Activated T-helper 1 cell treated with anti-CD3 and anti-CD28 coated beads, Interleukin-12 subunit alpha, Interleukin-12 subunit beta, Interleukin-2, Interleukin-4 antibody, amounts not matched to agents 30 ng/mL and 10 ng/mL and 1 ng/mL, durations not matched to agents 14 hours and 24 hours and 36 hours (primary cell): ENCODE measurements at regions not wholly inside any gene's neighbourhood (a gene's known extent, or its start where the extent isn't known, plus 50 kb on each side); places are given as distances from the start of the nearest gene placed in this dataset.

Experiments
- DNase-seq: peaks from one replicate; pipeline ENCODE4 v3.0.0; 2021; ENCODE audit warnings: low spot score
- H3K27ac Mint-ChIP-seq: one replicate; pipeline ENCODE4 v1.8.0; 2021; ENCODE audit warnings: mild to moderate bottlenecking, mixed read lengths
- H3K27me3 Mint-ChIP-seq: one replicate; pipeline ENCODE4 v1.8.0; 2022; ENCODE audit warnings: mild to moderate bottlenecking, moderate library complexity, mixed read lengths; ENCODE audit not compliant: insufficient read depth
- H3K36me3 Mint-ChIP-seq: one replicate; pipeline ENCODE4 v1.8.0; 2021; ENCODE audit warnings: low read depth, mixed read lengths
- H3K4me1 Mint-ChIP-seq: one replicate; pipeline ENCODE4 v1.8.0; 2021; ENCODE audit warnings: low read depth, mixed read lengths
- H3K4me3 Mint-ChIP-seq: one replicate; pipeline ENCODE4 v1.8.0; 2021; ENCODE audit warnings: mild to moderate bottlenecking, moderate library complexity, mixed read lengths
- H3K9me3 Mint-ChIP-seq: one replicate; pipeline ENCODE4 v1.8.0; 2021; ENCODE audit warnings: mixed read lengths
- intact Hi-C: fragments of 100-400 bp; cut with micrococcal nuclease; formaldehyde crosslinking; loops from one replicate; pipeline ENCODE4 v1.15.1; 2024

GRCh38 chr9:24614070-24614469 lies 68.4 kb upstream of the IZUMO3 start:
- DNase-seq = no peak
- Mint-ChIP-seq H3K36me3 (no peaks in the 10 kb centered on the region), H3K4me1 (no peaks in the 10 kb centered on the region), H3K27me3 (no peaks in the 10 kb centered on the region), H3K4me3 (no peak overlapping the region), H3K27ac (no peak overlapping the region), H3K9me3 (peaks cover 15% of the 10 kb centered on the region)
- intact Hi-C loops = no loop called here

DNA sequence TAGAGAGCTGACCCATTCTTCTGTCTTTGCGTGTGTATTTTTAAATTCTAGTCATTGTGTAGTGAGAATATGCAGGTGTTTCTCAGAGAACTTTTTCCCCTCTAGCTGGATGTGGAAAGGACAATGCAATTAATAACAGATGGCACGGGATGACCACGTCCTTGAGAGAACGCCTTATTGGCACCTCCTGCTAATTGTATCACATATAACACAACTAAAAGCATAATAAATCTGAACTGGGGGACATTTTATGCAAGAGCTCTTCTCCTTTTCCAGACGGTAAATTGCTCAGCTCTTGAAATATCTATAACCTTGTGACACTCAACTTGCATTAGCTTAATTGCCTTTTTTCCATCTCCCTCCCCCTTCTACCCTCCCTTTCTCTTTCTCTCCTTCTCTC lies 62.9 kb upstream of the IZUMO3 start:
- H3K9me3 Mint-ChIP-seq = peaks cover 16% of the 10 kb centered on the region
- no peaks in the 10 kb centered on the region for H3K4me1 Mint-ChIP-seq
- no peak overlapping the region for H3K4me3 Mint-ChIP-seq
- intact Hi-C loops = no loop called here
- no peak for DNase-seq
- H3K27ac Mint-ChIP-seq = no peak overlapping the region
- H3K36me3 Mint-ChIP-seq = no peaks in the 10 kb centered on the region
- H3K27me3 Mint-ChIP-seq = no peaks in the 10 kb centered on the region

DNA sequence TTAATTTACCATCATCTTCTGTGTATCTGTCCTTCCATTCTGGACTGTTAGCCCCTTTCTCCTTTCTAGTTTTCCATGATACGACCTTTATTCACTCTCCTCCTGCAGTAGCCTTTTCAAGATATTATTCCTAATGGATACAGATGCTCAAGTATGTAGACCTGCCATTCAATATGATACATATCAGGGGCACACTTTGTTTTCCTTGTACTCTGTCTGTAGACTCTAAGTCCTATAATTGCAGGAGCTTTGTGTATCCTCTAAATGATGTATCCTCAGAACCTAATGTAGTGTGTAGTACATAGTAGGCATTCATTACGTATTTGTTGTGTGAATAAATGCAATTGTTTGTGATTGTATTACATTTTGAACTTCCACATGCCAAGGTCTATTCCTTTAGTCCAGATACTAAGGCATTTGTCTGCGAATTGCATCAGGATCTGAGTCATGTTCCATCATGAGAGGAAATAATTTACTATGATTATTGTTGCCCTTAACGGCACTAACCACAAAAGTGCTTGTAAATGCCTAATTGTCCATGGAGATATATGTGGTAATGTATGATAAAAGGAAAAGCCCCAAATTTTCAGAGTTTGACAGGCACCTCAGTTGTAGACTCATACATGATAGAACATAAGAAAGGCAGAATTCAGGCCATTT lies 57.1 kb upstream of the IZUMO3 start:
- Mint-ChIP-seq H3K27ac (no peak overlapping the region), H3K36me3 (no peaks in the 10 kb centered on the region), H3K4me1 (no peaks in the 10 kb centered on the region), H3K27me3 (no peaks in the 10 kb centered on the region), H3K4me3 (no peak overlapping the region), H3K9me3 (peaks cover 26% of the 10 kb centered on the region)
- no peak for DNase-seq
- intact Hi-C loops = no loop called here
